ENCODE measurements at regions not wholly inside any gene's neighbourhood (a gene's known extent, or its start where the extent isn't known, plus 50 kb on each side); places are given as distances from the start of the nearest gene placed in this dataset.

GRCh38 chr16:10314317-10314716 lies 71.5 kb upstream of the ATF7IP2 start:
- no peak overlapping the region for H3K4me3 ChIP-seq (ENCODE audit: low read depth, low read length)
- CTCF ChIA-PET = interaction anchor here (0.9 kb wide), 1 partner anchor 195 kb away, joined by 4 read pairs; no protein-coding TSS in a partner anchor
- DNase-seq (ENCODE audit: low read depth) = no peak
- TF ChIP-seq CTCF (IDR thresholded peaks at IDR 0.05; ENCODE audit: insufficient read depth, low read depth, low read length) = no peak
- POLR2A ChIA-PET = interaction anchor here (0.6 kb wide), 1 partner anchor 125 kb away, joined by 12 read pairs; no protein-coding TSS in a partner anchor
- no peaks in the 10 kb centered on the region for H3K36me3 ChIP-seq (ENCODE audit: control insufficient read depth, insufficient read depth, low read length)
- no peaks in the 10 kb centered on the region for H3K27me3 ChIP-seq (ENCODE audit: control insufficient read depth, insufficient read depth, low read length)

GRCh38 chr16:10314811-10315210 lies 71.0 kb upstream of the ATF7IP2 start:
- ChIA-PET POLR2A (no interaction called here), CTCF (interaction anchor here (0.9 kb wide), 1 partner anchor 195 kb away, joined by 4 read pairs; no protein-coding TSS in a partner anchor)
- Histone ChIP-seq H3K36me3 (ENCODE audit: control insufficient read depth, insufficient read depth, low read length) (no peaks in the 10 kb centered on the region), H3K27me3 (ENCODE audit: control insufficient read depth, insufficient read depth, low read length) (no peaks in the 10 kb centered on the region), H3K4me3 (ENCODE audit: low read depth, low read length) (no peak overlapping the region)
- no peak for TF ChIP-seq CTCF (IDR thresholded peaks at IDR 0.05; ENCODE audit: insufficient read depth, low read depth, low read length)
- no peak for DNase-seq (ENCODE audit: low read depth)

DNA sequence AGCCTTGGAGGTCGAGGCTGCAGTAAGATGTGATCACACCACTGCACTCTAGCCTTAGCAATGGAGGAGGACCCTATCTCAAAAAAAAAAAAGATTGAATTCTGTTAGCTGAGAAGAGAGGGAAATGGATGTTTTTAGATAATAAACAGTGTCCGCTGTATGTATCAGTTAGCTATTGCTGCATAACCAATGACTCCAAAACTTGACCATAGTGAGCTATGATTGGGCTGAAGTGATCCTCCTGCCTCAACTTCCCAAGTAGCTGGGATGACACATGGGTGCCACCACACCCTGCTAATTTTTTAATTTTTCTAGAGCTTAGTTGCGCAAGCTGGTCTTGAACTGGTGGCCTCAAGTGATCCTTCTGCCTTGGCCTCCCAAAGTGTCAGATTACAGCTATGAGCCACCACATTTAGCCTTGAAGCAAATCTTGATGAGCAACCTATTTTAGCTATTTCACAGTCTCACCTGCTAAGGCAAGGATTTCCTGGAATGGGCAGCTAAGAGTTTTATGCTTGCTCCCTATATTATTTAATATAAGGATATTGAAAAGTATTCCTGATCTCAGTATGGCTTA lies 68.3 kb upstream of the ATF7IP2 start:
- no peak for DNase-seq (ENCODE audit: low read depth)
- no peaks in the 10 kb centered on the region for H3K36me3 ChIP-seq (ENCODE audit: control insufficient read depth, insufficient read depth, low read length)
- no peak overlapping the region for H3K4me3 ChIP-seq (ENCODE audit: low read depth, low read length)
- no peaks in the 10 kb centered on the region for H3K27me3 ChIP-seq (ENCODE audit: control insufficient read depth, insufficient read depth, low read length)
- CTCF ChIA-PET = interaction anchor here (0.6 to 1.9 kb wide), 3 partner anchors 136 to 197 kb away, joined by 3 to 6 read pairs (median 5); no protein-coding TSS in a partner anchor
- POLR2A ChIA-PET = no interaction called here
- TF ChIP-seq CTCF (IDR thresholded peaks at IDR 0.05; ENCODE audit: insufficient read depth, low read depth, low read length) = no peak

DNA sequence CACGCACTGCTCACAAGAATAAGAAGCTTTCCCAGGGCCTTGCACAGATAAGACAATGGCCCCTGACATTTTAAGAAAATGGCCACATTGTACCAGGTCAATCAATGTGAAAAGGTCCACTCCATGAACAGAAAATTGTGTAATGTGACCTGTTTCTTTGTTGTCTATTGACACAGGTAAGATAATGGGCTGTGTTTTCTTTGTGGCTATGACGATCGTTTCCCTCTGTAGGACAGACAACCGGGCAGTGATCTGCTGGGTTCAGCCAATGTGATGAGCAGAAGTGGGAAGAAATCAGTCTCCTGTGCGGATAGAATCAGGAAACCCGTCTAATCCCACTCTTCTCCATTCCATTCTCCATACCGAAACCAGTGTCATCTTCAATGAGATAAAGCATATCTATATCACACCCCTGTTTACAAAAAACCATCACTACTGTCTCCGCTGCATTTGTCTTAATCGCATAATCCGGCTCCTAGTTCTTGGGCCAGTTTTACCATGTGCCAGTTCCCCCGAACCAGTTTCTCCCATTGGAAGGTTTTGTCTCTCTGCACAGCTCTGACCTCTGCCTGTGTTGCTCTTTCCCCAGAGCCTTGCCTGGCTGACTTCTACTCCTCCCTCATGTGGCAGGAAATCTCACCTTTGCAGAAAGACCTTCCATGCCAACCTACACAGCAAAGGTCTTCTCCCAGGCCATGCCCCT lies 66.9 kb upstream of the ATF7IP2 start:
- ChIA-PET POLR2A (no interaction called here), CTCF (no interaction called here)
- no peaks in the 10 kb centered on the region for H3K36me3 ChIP-seq (ENCODE audit: control insufficient read depth, insufficient read depth, low read length)
- no peak for DNase-seq (ENCODE audit: low read depth)
- no peaks in the 10 kb centered on the region for H3K27me3 ChIP-seq (ENCODE audit: control insufficient read depth, insufficient read depth, low read length)
- no peak overlapping the region for H3K4me3 ChIP-seq (ENCODE audit: low read depth, low read length)
- no peak for TF ChIP-seq CTCF (IDR thresholded peaks at IDR 0.05; ENCODE audit: insufficient read depth, low read depth, low read length)
